A673 (cell line): ENCODE measurements at regions not wholly inside any gene's neighbourhood (a gene's known extent, or its start where the extent isn't known, plus 50 kb on each side); places are given as distances from the start of the nearest gene placed in this dataset.

Experiments
- BruUV-seq: library from RNA; stranded (reverse); fragments of 400-500 nt; replicated peaks from 2 replicates; lab custom pipeline; 2021; lab: Mats Ljungman, UMichigan
- CTCF ChIA-PET: fragments of 300-600 bp; sonication (Branson Sonifier 250); formaldehyde crosslinking; loops from one replicate; lab custom pipeline; 2022; ENCODE audit warnings: antibody characterized with exemption; lab: Charles Lee
- POLR2A ChIA-PET: fragments of 300-600 bp; sonication (Branson Sonifier 250); formaldehyde crosslinking; loops from one replicate; lab custom pipeline; 2022; ENCODE audit warnings: antibody characterized with exemption; ENCODE audit not compliant: low non-redundant PET; lab: Charles Lee
- DNase-seq: peaks from one replicate; pipeline ENCODE4 v3.0.0-alpha.2; 2015; ENCODE audit warnings: low spot score
- H3K27ac ChIP-seq: fragments of 200-600 bp; sonication (generic); 2 replicates; pipeline ENCODE4 v1.5.1; 2016; ENCODE audit warnings: mixed run types, low read depth, mild to moderate bottlenecking, mixed read lengths, antibody characterized with exemption, low read length; ENCODE audit not compliant: poor library complexity, severe bottlenecking
- H3K27me3 ChIP-seq: fragments of 200-600 bp; sonication (generic); replicated peaks from 2 replicates; pipeline ENCODE4 v1.6.1; 2017; ENCODE audit warnings: mixed run types, low read depth, mild to moderate bottlenecking, mixed read lengths, antibody characterized with exemption, low read length; ENCODE audit not compliant: insufficient read depth, poor library complexity
- H3K36me3 ChIP-seq: fragments of 200-600 bp; sonication (generic); 2 replicates; pipeline ENCODE4 v1.6.1; 2016; ENCODE audit warnings: mixed run types, mild to moderate bottlenecking, mixed read lengths, antibody characterized with exemption, low read length; ENCODE audit not compliant: insufficient read depth, poor library complexity, severe bottlenecking
- H3K4me1 ChIP-seq: fragments of 200-600 bp; sonication (generic); 2 replicates; pipeline ENCODE4 v1.6.1; 2017; ENCODE audit warnings: mixed run types, mild to moderate bottlenecking, mixed read lengths, antibody characterized with exemption, low read length; ENCODE audit not compliant: insufficient read depth, poor library complexity, severe bottlenecking
- H3K4me3 ChIP-seq: fragments of 200-600 bp; sonication (generic); 2 replicates; pipeline ENCODE4 v1.5.1; 2016; ENCODE audit warnings: low read depth, mixed run types, mild to moderate bottlenecking, mixed read lengths, low read length; ENCODE audit not compliant: poor library complexity, severe bottlenecking
- H3K9me3 ChIP-seq: fragments of 200-600 bp; sonication (generic); 2 replicates; pipeline ENCODE4 v1.6.1; 2016; ENCODE audit warnings: mixed run types, low read depth, mild to moderate bottlenecking, mixed read lengths, antibody characterized with exemption, low read length; ENCODE audit not compliant: poor library complexity, severe bottlenecking
- EZH2 ChIP-seq: fragments of 200-600 bp; sonication (generic); IDR thresholded peaks from 2 replicates; pipeline ENCODE4 v1.6.1; 2017; ENCODE audit warnings: borderline replicate concordance, low read depth, mild to moderate bottlenecking, mixed read lengths, antibody characterized with exemption, low read length; ENCODE audit not compliant: poor library complexity, severe bottlenecking
- intact Hi-C: fragments of 100-400 bp; cut with micrococcal nuclease; formaldehyde crosslinking; loops from one replicate; pipeline ENCODE4 v1.10.0; 2022; ENCODE audit not compliant: unreplicated experiment
- TF ChIP-seq, protein P1 (sequence below): fragments of 300-800, 200-600 bp; sonication (generic); conservative IDR thresholded peaks from 2 replicates; pipeline ENCODE4 v1.5.1; 2017; ENCODE audit warnings: low read depth, mild to moderate bottlenecking, antibody characterized with exemption, low read length, moderate library complexity, mixed read lengths

DNA sequence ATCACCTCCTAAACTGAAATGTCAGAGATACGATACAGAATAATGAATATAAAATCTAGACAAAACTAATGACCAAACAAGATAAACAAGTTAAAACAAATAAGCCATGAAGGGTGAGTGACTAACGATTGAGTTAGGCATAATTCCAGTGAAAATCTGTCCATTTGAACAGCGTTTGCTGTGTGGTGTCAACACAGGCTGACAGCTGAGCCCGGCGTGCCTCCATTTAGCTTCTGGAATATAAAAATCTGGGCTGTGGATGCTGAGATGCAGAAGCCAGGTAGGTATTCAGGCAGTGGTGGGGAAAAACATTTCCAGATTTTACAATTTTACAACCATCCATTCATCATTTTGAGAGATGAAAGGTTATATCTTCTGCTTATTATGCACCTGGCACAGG, 2041.4 kb upstream of the CELF4 start:
- TF ChIP-seq EZH2, result no peak
- TF ChIP-seq, protein P1, sequence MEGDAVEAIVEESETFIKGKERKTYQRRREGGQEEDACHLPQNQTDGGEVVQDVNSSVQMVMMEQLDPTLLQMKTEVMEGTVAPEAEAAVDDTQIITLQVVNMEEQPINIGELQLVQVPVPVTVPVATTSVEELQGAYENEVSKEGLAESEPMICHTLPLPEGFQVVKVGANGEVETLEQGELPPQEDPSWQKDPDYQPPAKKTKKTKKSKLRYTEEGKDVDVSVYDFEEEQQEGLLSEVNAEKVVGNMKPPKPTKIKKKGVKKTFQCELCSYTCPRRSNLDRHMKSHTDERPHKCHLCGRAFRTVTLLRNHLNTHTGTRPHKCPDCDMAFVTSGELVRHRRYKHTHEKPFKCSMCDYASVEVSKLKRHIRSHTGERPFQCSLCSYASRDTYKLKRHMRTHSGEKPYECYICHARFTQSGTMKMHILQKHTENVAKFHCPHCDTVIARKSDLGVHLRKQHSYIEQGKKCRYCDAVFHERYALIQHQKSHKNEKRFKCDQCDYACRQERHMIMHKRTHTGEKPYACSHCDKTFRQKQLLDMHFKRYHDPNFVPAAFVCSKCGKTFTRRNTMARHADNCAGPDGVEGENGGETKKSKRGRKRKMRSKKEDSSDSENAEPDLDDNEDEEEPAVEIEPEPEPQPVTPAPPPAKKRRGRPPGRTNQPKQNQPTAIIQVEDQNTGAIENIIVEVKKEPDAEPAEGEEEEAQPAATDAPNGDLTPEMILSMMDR, result no peak
- no peaks in the 10 kb centered on the region for H3K36me3 ChIP-seq
- no TSS peak for BruUV-seq
- no peak for DNase-seq
- no peaks in the 10 kb centered on the region for H3K4me1 ChIP-seq
- no peaks in the 10 kb centered on the region for H3K9me3 ChIP-seq
- H3K4me3 ChIP-seq, result no peak overlapping the region
- no peak overlapping the region for H3K27ac ChIP-seq
- POLR2A ChIA-PET, result no interaction called here
- no peaks in the 10 kb centered on the region for H3K27me3 ChIP-seq
- CTCF ChIA-PET, result no interaction called here
- intact Hi-C loops, result no loop called here

DNA sequence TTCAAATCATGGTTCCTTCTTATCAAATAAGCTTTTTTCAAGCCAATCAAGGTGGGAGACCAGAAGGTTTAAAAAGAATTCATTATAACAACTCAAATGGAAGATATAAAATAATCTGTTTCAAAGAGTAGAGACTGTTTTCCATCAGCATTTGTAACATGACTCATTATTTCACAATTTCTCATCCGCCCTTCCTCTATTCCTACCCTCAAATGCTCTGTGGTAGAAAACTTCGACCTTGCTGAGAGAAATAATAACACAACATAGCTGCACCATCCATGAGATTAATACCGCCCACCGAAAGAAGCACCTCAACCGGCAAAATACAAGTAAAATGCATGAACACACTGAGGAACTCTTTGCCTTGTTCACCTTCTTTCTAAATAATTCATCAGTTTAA, 2039.2 kb upstream of the CELF4 start:
- peaks cover 6% of the 10 kb centered on the region for H3K4me1 ChIP-seq
- TF ChIP-seq, protein P1, result no peak
- TF ChIP-seq EZH2, result no peak
- BruUV-seq, result no TSS peak
- no peak for DNase-seq
- CTCF ChIA-PET, result no interaction called here
- intact Hi-C loops, result no loop called here
- POLR2A ChIA-PET, result no interaction called here
- no peak overlapping the region for H3K27ac ChIP-seq
- H3K27me3 ChIP-seq, result no peaks in the 10 kb centered on the region
- no peak overlapping the region for H3K4me3 ChIP-seq
- H3K36me3 ChIP-seq, result no peaks in the 10 kb centered on the region
- no peaks in the 10 kb centered on the region for H3K9me3 ChIP-seq

DNA sequence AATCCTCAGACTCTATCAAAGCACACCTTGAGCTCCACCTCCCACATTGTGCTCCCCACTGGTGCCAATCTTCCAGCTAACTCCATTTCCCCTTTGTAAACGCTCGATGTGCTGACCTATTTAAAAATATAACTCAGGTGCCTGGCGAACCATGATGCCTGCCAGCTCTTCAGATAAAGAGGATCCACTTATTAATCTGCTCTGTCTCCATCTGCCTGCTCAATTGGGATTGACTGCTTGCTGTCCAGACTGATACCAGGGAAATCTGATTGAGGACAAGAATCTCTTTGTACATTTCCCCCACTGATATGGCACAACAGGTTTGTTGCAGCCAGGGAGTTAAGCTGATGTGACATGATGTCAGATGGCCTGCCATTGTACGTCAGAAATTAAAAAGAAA, 2036.5 kb upstream of the CELF4 start:
- Histone ChIP-seq H3K4me3 (no peak overlapping the region), H3K27ac (no peak overlapping the region), H3K4me1 (peaks cover 6% of the 10 kb centered on the region), H3K36me3 (no peaks in the 10 kb centered on the region), H3K9me3 (no peaks in the 10 kb centered on the region), H3K27me3 (no peaks in the 10 kb centered on the region)
- POLR2A ChIA-PET, result interaction anchor here (0.5 kb wide), 1 partner anchor 10 kb away, joined by 4 read pairs; no protein-coding TSS in a partner anchor
- CTCF ChIA-PET, result no interaction called here
- intact Hi-C loops, result no loop called here
- TF ChIP-seq EZH2, result no peak
- TF ChIP-seq, protein P1, result no peak
- DNase-seq, result no peak
- BruUV-seq, result no TSS peak
